IMR-90 (cell line): ENCODE measurements at regions not wholly inside any gene's neighbourhood (a gene's known extent, or its start where the extent isn't known, plus 50 kb on each side); places are given as distances from the start of the nearest gene placed in this dataset.

Experiments used
- CTCF ChIP-seq: conservative IDR thresholded peaks from 2 replicates; pipeline ENCODE4 v1.5.1; 2012; ENCODE audit warnings: mild to moderate bottlenecking, low read depth, low read length, improper control_type of control experiment
- RAD21 ChIP-seq: IDR thresholded peaks from 2 replicates; pipeline ENCODE4 v1.6.1; 2012; ENCODE audit warnings: low read length, improper control_type of control experiment
- USF2 ChIP-seq: fragments of 150-350 bp; IDR thresholded peaks from 2 replicates; pipeline ENCODE4 v1.6.1; 2017; ENCODE audit warnings: mild to moderate bottlenecking, antibody characterized with exemption, low read length, low read depth

GRCh38 chr4:28082686-28083390 lies 1222.2 kb downstream of the STIM2 start:
- TF ChIP-seq USF2 (no peak), RAD21 (no peak), CTCF (no peak)
